Stromal cell of bone marrow (primary cell): ENCODE measurements at regions not wholly inside any gene's neighbourhood (a gene's known extent, or its start where the extent isn't known, plus 50 kb on each side); places are given as distances from the start of the nearest gene placed in this dataset.
"Not testable (repeated sequence)": the region's sequence is repeated elsewhere in the genome, so short reads cannot be mapped to it uniquely, and the experiment has no call there.

Experiments
- DNase-seq: peaks from one replicate; pipeline ENCODE4 v3.0.0-alpha.2; 2012; ENCODE audit warnings: low read depth

GRCh38 chr12:59084511-59085375, 164.4 kb upstream of the LRIG3 start:
- DNase-seq: no peak

DNA sequence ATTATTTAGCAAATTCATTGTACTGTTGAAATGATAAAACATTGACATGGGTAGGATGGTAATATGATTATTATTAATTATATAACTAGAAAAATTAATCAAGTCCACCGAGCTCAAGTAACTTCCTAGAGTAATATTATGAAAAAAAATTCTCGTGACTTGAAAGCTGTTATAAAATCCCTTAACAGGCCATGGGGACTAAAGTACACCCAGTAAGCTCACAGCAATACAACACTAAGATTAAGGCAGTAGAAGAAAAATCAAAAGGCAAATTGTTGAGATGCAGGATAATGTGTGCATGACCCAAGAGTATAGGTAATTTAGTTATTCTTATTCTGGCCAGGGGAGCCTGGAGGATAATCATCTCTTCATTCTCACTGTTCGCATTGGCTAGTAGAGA, 162.6 kb upstream of the LRIG3 start:
- DNase-seq: no peak

- no peak for DNase-seq
These were observed 159.8 kb upstream of the LRIG3 start for GRCh38 chr12:59080101-59080500.

GRCh38 chr12:59079472-59079871, 159.2 kb upstream of the LRIG3 start:
- no peak for DNase-seq

GRCh38 chr12:59079002-59079401, 158.7 kb upstream of the LRIG3 start:
- DNase-seq: no peak

DNA sequence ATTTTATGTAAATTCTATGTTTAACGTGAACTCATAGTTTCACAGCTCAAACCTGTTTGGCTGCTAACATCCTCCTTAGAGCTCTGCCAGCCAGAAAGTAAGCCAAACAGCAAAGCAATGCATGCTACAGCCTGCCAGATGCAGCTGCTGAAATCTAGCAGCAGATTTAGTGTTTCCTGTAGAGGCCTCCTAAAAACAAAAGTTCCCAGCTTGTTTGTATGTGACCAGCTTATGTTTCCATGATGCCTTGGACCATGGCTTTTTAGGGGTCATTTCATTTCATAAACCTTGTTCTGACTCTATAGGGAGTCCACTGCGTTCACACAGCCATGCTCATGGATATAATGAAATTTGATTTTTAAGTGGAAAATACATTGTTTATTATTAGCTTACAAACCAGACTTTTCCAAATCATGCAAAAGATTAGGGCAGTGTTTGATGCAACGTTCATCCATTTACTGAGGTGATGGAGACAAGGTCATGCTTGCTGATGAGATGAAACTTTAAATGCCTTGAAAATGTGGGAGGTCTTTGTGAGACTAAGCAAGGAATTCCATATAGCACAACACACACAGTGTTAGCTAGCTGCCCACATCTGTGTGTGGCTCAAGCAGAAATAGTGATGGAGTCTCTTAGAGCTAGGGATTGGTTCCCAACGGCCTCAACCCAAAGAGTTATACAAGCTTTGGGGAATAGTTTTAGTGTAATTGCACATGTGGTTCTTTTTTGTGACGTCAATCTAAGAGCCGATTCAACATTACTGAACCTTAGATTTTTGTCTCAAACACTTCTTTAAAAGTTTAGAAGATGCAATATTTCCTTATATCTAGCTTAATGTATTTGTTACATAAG, 157.5 kb upstream of the LRIG3 start:
- no peak for DNase-seq

DNA sequence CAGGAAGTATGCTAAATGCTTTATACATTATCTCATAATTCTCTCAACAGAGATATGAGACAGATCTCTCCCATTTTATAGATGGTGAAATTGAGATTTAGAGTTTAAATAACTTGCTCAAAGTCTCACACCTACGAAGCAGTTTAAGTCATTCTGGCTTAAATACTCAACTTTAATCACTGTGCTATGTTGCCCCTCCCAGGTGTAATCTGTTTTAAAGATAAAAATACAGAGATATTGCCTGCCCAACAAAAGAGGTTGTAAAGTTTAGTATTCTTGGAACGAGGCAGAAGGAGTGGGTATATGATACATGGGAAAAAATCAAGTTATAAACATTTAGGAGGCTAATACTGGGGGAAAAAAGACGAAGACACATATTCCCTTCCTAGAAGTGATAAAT, 156.8 kb upstream of the LRIG3 start:
- DNase-seq: no peak

- DNase-seq: no peak
These were observed 156.3 kb upstream of the LRIG3 start for GRCh38 chr12:59076622-59077021.

- no peak for DNase-seq
These were observed 155.7 kb upstream of the LRIG3 start for GRCh38 chr12:59075968-59076490.

- no peak for DNase-seq
These were observed 154.8 kb upstream of the LRIG3 start for GRCh38 chr12:59075141-59075540.

GRCh38 chr12:59070322-59070933, 150.1 kb upstream of the LRIG3 start:
- DNase-seq: no peak

GRCh38 chr12:59069516-59069915, 149.2 kb upstream of the LRIG3 start:
- DNase-seq: no peak

DNA sequence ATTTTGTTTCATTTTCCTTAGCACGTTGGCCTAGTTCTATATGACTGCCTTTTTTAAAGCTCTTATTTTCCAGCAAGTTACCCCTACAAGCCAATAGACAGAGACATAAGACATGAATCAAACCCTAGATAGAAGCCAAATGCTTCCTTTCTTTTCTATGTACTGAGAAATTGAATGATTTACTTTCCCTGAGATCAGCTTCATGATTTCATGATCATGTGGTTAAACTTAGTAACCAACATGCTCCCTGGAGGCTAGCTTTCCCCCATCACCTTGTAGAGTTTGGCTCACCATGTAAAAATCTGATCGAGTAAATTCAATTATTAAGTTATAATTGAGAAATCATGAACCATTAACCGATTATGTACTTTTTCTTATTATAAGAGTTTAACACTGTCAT, 148.1 kb upstream of the LRIG3 start:
- DNase-seq: no peak

DNA sequence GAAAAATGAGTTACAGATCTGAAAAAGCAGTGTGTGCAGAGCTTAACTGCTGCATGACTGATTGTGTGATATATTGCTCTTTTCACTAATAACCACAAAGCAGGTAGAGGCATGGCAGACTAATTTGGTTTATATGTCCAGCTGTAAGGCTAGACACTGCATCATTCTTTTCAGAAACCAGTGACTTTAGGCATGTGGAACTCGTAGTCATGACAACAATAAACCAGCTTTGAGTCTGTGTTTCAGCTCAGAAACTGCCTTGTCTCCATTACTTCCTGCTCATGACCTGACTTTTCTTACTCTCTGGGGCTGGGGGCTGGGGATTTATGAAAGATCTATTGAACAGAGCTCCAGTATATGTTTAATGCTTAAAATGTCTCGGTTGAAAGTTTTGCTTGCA, 146.8 kb upstream of the LRIG3 start:
- DNase-seq: peak; percentile 47

DNA sequence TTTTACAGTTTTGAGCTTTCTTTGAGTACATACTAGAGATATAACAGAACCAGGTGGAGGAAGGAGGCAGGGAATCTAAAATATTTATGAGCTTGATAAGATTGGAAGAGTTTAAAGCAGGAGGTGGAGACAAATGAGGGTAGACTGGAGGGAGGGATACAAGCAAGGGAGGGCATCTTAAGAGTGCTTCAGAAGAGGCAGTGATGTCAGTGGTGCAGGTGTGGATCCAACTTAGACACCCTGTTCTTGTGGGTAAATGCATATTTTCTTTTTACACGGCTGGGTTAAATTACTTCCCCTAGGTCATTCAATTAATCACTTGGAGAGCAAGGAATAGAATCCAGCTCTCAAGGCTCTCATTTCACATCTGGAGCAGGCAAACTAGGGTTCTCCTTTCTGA, 146.1 kb upstream of the LRIG3 start:
- no peak for DNase-seq

DNA sequence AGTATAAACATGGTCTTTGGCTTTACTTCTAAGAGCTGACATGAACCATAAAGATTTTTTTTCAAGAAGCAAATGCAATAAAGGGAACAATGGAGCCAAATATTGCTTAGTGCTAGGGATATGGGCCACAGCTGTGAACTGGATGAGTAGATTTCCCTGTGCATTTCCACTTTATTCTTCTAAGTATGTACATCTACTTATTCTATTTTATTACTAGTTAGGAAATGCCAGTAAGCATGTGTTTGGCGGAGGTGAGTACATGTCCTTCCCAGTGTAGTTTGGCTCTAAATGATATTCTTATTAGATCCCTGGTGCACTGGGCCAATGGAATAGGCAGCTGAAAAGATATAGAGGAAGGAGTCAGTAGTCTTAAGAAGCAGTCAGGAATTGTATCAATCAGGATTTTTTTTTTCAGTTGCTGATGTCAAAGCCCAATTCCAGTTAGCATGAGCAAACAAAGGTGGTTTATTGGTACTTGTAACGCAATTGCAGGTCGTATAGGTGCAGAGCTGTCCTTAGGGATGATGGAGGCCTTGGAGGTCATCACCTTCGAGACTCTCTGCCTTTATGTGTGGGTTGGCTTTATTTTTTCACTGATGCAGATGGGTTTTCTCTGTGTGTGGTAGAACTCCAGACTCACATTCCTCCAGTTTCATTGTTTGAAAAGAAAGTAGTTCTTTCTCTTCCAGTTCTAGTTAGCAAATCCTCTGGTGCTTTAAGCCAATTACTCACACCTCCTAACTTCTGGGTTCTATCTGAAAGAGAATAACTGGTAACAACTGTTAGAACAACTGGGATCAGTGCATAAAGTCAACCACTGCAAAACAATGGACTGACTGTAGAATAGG, 139.0 kb upstream of the LRIG3 start:
- no peak for DNase-seq

DNA sequence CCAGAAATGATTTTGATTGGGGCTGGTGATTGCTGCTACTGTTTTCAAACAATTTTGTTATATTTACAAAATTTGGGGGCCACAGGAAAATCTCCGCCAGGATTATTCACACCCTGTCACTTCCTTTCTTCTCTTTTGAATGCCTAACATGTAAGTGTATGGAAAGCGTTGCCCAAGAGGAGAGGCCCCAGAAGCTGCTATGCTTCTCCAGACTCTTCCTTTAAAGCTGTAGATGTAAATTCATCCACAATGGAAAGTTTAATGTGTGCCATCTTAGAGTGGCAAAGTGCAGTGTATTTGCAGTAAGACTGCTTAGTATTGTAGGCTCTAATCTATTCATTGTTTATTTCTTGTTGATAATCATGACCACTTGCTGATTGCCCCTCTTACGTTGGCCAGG, 136.7 kb upstream of the LRIG3 start:
- no peak for DNase-seq

- peak; percentile 51 for DNase-seq
These were observed 135.0 kb upstream of the LRIG3 start for GRCh38 chr12:59055204-59055860.

DNA sequence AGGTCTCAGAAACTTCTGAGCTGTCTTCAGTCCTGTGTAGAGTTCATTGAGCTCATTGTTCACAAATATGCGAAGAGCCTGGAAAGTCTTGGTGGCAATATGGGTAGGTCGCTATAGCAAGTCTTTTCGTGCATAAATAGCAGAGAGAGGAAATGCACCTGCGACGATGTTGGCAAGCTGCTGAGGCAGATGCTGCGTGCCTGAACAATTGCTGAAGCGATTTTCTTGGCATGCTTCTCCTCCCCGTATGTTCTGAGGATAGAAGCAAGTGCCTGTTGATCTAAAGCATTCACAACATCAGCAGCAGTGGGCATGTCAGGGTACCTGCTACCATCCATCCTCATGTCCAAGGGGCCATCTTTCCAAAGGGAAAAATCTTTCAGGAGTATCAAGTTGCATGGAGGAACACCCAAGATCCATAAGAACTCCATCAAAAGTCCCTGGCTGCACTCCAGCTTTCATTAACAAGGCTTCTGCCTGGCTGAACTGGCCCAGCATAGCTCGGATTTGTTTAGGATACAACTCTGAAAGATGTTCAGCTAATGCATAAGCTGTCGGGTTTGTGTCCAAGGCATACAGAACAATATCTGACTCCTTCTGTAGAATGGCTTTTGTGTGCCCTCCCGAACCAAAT, 133.1 kb upstream of the LRIG3 start:
- DNase-seq: not testable (repeated sequence)

DNA sequence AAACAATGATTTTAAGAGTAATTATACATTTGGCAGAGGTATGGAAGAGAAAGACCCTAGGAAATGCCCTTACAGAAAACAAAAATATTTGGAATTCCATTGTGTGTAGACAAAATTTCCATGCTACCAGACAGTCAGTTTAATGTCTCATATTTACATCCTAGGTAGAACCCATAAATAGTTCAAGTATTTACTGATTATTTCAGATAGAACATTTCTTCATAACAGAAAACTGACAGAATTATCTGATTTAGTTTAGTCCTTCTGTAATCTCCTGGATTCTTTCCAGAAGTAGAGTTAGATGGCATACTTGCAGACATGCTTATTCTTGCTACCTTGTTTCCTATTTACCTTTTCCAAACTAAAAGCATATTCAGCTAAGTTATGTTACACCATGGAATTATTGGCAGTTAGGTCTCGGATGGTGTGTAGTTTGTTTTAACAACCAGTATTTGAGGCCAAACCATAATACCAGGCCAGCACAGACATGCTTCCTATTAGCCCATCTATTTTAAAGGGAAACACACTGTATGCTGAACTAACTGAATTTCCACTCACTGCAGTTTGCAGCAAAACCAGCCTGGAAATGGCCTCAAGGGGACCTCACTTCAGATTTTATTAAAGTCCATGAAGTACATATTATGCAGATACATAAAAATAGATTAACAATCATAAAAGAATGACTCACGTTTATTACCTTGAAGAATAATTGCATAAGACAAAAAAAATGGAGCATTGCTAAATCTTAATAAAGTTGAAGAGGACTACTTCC, 126.6 kb upstream of the LRIG3 start:
- DNase-seq: no peak
